DND-41 (cell line): ENCODE measurements at regions not wholly inside any gene's neighbourhood (a gene's known extent, or its start where the extent isn't known, plus 50 kb on each side); places are given as distances from the start of the nearest gene placed in this dataset.

Source experiments
- CTCF ChIP-seq: IDR thresholded peaks from 2 replicates; pipeline ENCODE4 v1.5.1; 2012; ENCODE audit warnings: borderline replicate concordance, low read length, moderate library complexity, mild to moderate bottlenecking; ENCODE audit not compliant: poor library complexity, severe bottlenecking; ENCODE audit errors: extremely low read depth
- EZH2 ChIP-seq: IDR thresholded peaks from 3 replicates; pipeline ENCODE4 v1.6.1; 2012; ENCODE audit warnings: borderline replicate concordance, low read depth, mild to moderate bottlenecking, moderate library complexity, low read length, inconsistent platforms; ENCODE audit not compliant: severe bottlenecking

DNA sequence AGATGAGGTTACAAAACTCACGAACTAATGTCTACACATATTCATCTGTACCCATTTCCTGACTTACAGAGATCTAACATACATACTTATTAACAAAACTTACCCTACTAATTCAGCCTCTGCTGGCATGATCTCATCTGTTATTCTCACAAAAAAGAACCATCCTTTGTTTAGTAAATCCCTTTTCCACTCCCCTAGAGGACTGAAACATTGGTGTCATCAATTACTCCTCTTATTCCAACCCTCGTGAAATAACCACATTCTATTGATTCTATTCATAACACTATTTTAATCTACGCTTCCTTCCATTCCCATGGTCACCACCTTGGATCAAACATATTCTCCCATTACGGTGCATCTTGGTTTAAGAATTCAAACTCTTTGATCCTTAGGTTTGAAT, 505.9 kb downstream of the SI start:
- TF ChIP-seq CTCF = no peak
- no peak for TF ChIP-seq EZH2
